Neural cell (in vitro differentiated cells): ENCODE measurements at regions not wholly inside any gene's neighbourhood (a gene's known extent, or its start where the extent isn't known, plus 50 kb on each side); places are given as distances from the start of the nearest gene placed in this dataset.
"Not testable (repeated sequence)": the region's sequence is repeated elsewhere in the genome, so short reads cannot be mapped to it uniquely, and the experiment has no call there.

Experiments used
- H2AFZ ChIP-seq: fragments of 200-600, 300-800 bp; sonication (generic), shearing (Covaris generic); 2 replicates; pipeline ENCODE4 v1.6.0; 2014; ENCODE audit warnings: low read depth, mild to moderate bottlenecking, antibody characterized with exemption, low read length, moderate library complexity
- H3F3A ChIP-seq: fragments of 200-600 bp; shearing (Covaris generic); 2 replicates; pipeline ENCODE4 v1.6.1; 2016; ENCODE audit warnings: mild to moderate bottlenecking, moderate library complexity, mixed read lengths, antibody characterized with exemption, low read length; ENCODE audit not compliant: insufficient read depth, poor library complexity, severe bottlenecking
- H3K27ac ChIP-seq: fragments of 200-600, 300-800 bp; sonication (generic), shearing (Covaris generic); 2 replicates; pipeline ENCODE4 v1.5.1; 2014; ENCODE audit warnings: mild to moderate bottlenecking, low read length, moderate library complexity
- H3K27me3 ChIP-seq: fragments of 300-800, 200-600 bp; sonication (generic), shearing (Covaris generic); 2 replicates; pipeline ENCODE4 v1.6.0; 2014; ENCODE audit warnings: mild to moderate bottlenecking, low read depth, low read length, moderate library complexity; ENCODE audit not compliant: insufficient read depth
- H3K36me3 ChIP-seq: fragments of 300-800, 200-600 bp; sonication (generic), shearing (Covaris generic); 2 replicates; pipeline ENCODE4 v1.5.1; 2014; ENCODE audit warnings: mild to moderate bottlenecking, antibody characterized with exemption, low read length, moderate library complexity; ENCODE audit not compliant: insufficient read depth
- H3K4me2 ChIP-seq: fragments of 300-800, 200-600 bp; sonication (generic), shearing (Covaris generic); 2 replicates; pipeline ENCODE4 v1.6.0; 2014; ENCODE audit warnings: mild to moderate bottlenecking, low read length
- H3K4me3 ChIP-seq: fragments of 300-800, 200-600 bp; sonication (generic), shearing (Covaris generic); 2 replicates; pipeline ENCODE4 v1.5.1; 2014; ENCODE audit warnings: mild to moderate bottlenecking, low read length, moderate library complexity
- H3K79me2 ChIP-seq: fragments of 200-600 bp; shearing (Covaris generic); replicated peaks from 2 replicates; pipeline ENCODE4 v1.6.0; 2014; ENCODE audit warnings: mild to moderate bottlenecking, low read length, moderate library complexity; ENCODE audit not compliant: insufficient read depth
- H3K9ac ChIP-seq: fragments of 300-800, 200-600 bp; sonication (generic), shearing (Covaris generic); 2 replicates; pipeline ENCODE4 v1.6.1; 2016; ENCODE audit warnings: mild to moderate bottlenecking, low read length, mixed read lengths
- H3K9me2 ChIP-seq: fragments of 200-600 bp; shearing (Covaris generic); 2 replicates; pipeline ENCODE4 v1.6.1; 2016; ENCODE audit warnings: mild to moderate bottlenecking, low read length, mixed read lengths; ENCODE audit not compliant: insufficient read depth
- H3K9me3 ChIP-seq: fragments of 200-600, 300-800 bp; sonication (generic), shearing (Covaris generic); 2 replicates; pipeline ENCODE4 v1.6.1; 2016; ENCODE audit warnings: mild to moderate bottlenecking, mixed run types, low read length, moderate library complexity, mixed read lengths
- H4K20me1 ChIP-seq: fragments of 200-600 bp; shearing (Covaris generic); 2 replicates; pipeline ENCODE4 v1.6.1; 2016; ENCODE audit warnings: mild to moderate bottlenecking, mixed run types; ENCODE audit not compliant: insufficient read depth
- EP300 ChIP-seq: fragments of 450-650 bp; conservative IDR thresholded peaks from 2 replicates; pipeline ENCODE4 v1.6.1; 2014; ENCODE audit warnings: antibody characterized with exemption, mild to moderate bottlenecking, moderate library complexity; ENCODE audit not compliant: poor library complexity, severe bottlenecking
- EZH2 ChIP-seq: fragments of 200-600, 300-800 bp; shearing (Covaris generic), sonication (generic); IDR thresholded peaks from 2 replicates; pipeline ENCODE4 v1.6.1; 2014; ENCODE audit warnings: antibody characterized with exemption, low read length, borderline replicate concordance, mild to moderate bottlenecking; ENCODE audit not compliant: insufficient read depth, poor library complexity, severe bottlenecking
- POLR2AphosphoS5 ChIP-seq: IDR thresholded peaks from 2 replicates; pipeline ENCODE4 v1.6.1; 2012
- TAF1 ChIP-seq: IDR thresholded peaks from 2 replicates; pipeline ENCODE4 v1.6.1; 2012; ENCODE audit warnings: low read depth
- TF ChIP-seq, protein P1 (sequence below): IDR thresholded peaks from 2 replicates; pipeline ENCODE4 v1.6.1; 2012; ENCODE audit warnings: borderline replicate concordance
- TF ChIP-seq, protein P2 (sequence below): fragments of 450-650 bp; IDR thresholded peaks from 2 replicates; pipeline ENCODE4 v1.5.1; 2014; ENCODE audit warnings: antibody characterized with exemption, mild to moderate bottlenecking, moderate library complexity; ENCODE audit not compliant: poor library complexity, severe bottlenecking

DNA sequence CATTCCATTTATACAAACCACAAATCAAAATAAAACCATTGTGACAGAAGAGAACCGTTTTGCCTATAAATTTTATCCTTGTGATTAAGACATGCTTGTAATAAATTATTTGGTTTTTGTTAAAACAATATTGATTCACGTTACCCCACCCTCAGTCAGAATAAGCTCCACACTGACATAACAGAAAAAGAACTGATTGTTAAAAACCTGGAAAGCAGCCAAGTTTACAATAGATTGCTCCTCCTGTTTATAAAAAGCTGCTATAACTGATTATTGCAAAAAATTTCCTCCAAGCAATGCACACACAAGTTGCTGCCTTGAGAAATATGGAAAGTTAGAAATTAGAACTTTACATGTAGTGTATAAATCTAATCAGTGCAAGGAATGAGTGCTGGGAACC lies 263.5 kb downstream of the SETD4 start:
- Histone ChIP-seq H3K79me2 (no peaks in the 10 kb centered on the region), H3K27me3 (no peaks in the 10 kb centered on the region), H4K20me1 (no peaks in the 10 kb centered on the region), H3K9me3 (no peaks in the 10 kb centered on the region), H2AFZ (no peak overlapping the region), H3K4me3 (no peak overlapping the region), H3K9ac (no peak overlapping the region), H3K4me2 (no peak overlapping the region), H3F3A (no peaks in the 10 kb centered on the region), H3K27ac (no peak overlapping the region), H3K9me2 (no peaks in the 10 kb centered on the region), H3K36me3 (no peaks in the 10 kb centered on the region)
- no peak for TF ChIP-seq TAF1
- TF ChIP-seq EP300, result no peak
- no peak for TF ChIP-seq EZH2
- TF ChIP-seq POLR2AphosphoS5, result no peak
- TF ChIP-seq, protein P1, sequence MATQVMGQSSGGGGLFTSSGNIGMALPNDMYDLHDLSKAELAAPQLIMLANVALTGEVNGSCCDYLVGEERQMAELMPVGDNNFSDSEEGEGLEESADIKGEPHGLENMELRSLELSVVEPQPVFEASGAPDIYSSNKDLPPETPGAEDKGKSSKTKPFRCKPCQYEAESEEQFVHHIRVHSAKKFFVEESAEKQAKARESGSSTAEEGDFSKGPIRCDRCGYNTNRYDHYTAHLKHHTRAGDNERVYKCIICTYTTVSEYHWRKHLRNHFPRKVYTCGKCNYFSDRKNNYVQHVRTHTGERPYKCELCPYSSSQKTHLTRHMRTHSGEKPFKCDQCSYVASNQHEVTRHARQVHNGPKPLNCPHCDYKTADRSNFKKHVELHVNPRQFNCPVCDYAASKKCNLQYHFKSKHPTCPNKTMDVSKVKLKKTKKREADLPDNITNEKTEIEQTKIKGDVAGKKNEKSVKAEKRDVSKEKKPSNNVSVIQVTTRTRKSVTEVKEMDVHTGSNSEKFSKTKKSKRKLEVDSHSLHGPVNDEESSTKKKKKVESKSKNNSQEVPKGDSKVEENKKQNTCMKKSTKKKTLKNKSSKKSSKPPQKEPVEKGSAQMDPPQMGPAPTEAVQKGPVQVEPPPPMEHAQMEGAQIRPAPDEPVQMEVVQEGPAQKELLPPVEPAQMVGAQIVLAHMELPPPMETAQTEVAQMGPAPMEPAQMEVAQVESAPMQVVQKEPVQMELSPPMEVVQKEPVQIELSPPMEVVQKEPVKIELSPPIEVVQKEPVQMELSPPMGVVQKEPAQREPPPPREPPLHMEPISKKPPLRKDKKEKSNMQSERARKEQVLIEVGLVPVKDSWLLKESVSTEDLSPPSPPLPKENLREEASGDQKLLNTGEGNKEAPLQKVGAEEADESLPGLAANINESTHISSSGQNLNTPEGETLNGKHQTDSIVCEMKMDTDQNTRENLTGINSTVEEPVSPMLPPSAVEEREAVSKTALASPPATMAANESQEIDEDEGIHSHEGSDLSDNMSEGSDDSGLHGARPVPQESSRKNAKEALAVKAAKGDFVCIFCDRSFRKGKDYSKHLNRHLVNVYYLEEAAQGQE, result no peak

DNA sequence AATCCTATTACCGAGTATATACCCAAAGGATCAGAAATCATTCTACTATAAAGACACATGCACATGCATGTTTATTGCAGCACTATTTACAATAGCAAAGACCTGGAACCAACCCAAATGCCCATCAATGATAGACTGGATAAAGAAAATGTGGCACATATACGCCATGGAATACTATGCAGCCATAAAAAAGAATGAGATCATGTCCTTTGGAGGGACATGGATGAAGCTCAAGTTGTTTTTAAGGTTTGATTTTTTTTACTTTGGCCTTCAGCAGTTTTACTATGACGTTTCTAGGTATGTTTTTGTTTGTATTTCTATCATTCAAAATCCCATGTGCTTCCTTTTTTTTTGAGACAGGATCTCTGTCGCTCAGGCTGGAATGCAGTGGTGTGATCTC lies 265.8 kb downstream of the SETD4 start:
- H3K9me3 ChIP-seq, H3F3A ChIP-seq, H3K9ac ChIP-seq, H3K36me3 ChIP-seq, H3K27me3 ChIP-seq, H3K27ac ChIP-seq, H4K20me1 ChIP-seq, H3K9me2 ChIP-seq, H3K4me3 ChIP-seq, H3K79me2 ChIP-seq, H3K4me2 ChIP-seq, H2AFZ ChIP-seq: not testable (repeated sequence)

DNA sequence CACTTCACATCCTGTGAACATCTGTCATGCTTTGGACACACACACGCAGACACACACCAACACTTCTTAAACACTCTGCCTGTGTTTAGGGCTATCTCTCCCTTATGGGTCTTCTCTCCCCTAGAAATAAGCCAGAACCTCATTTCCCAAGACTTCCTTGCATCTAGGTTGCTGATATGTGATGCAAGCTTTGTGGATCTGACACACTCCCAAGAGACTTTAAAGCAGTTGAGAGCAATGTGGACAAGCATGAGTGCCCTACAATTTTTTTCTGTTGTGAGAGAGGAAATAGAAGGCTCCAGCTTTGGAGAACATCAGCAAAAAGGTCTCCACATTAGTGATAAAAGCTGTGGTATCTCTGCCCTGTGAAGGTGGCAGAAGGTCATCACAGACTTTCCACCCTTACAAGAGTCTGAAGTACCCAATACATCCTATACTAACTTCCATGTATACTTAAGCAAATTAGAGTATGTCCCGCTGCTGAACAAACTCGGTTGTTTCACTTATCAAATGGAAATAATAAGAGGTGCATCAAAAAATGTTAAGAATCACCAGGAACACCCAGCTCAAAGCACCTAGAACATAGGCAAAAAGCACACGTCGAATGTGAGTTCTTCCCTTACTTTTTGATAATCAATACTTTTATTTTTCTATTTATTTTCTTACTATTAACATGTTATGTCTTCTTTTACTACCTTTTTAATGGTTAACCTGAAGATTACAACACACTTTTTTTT lies 267.6 kb downstream of the SETD4 start:
- Histone ChIP-seq H2AFZ (no peak overlapping the region), H3K79me2 (no peaks in the 10 kb centered on the region), H3F3A (no peaks in the 10 kb centered on the region), H3K36me3 (no peaks in the 10 kb centered on the region), H3K4me2 (no peak overlapping the region), H3K9ac (no peak overlapping the region), H3K4me3 (no peak overlapping the region), H3K9me2 (no peaks in the 10 kb centered on the region), H3K9me3 (no peaks in the 10 kb centered on the region), H3K27ac (no peak overlapping the region), H4K20me1 (no peaks in the 10 kb centered on the region), H3K27me3 (no peaks in the 10 kb centered on the region)
- TF ChIP-seq, protein P2, sequence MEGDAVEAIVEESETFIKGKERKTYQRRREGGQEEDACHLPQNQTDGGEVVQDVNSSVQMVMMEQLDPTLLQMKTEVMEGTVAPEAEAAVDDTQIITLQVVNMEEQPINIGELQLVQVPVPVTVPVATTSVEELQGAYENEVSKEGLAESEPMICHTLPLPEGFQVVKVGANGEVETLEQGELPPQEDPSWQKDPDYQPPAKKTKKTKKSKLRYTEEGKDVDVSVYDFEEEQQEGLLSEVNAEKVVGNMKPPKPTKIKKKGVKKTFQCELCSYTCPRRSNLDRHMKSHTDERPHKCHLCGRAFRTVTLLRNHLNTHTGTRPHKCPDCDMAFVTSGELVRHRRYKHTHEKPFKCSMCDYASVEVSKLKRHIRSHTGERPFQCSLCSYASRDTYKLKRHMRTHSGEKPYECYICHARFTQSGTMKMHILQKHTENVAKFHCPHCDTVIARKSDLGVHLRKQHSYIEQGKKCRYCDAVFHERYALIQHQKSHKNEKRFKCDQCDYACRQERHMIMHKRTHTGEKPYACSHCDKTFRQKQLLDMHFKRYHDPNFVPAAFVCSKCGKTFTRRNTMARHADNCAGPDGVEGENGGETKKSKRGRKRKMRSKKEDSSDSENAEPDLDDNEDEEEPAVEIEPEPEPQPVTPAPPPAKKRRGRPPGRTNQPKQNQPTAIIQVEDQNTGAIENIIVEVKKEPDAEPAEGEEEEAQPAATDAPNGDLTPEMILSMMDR, result no peak
